HCT116 (cell line): ENCODE measurements at regions not wholly inside any gene's neighbourhood (a gene's known extent, or its start where the extent isn't known, plus 50 kb on each side); places are given as distances from the start of the nearest gene placed in this dataset.

ENCODE experiments used
- ATAC-seq: fragments of 200-7000 bp; cut with Tn5 transposase; 2 replicates; pipeline ENCODE4 v1.9.1; 2020; ENCODE audit warnings: mild to moderate bottlenecking, moderate library complexity
- BruUV-seq: library from RNA; stranded (reverse); fragments of 400-500 nt; replicated peaks from 2 replicates; lab custom pipeline; 2021; lab: Mats Ljungman, UMichigan
- CTCF ChIA-PET: fragments of 300-600 bp; sonication (Branson Sonifier 250); formaldehyde crosslinking; loops from one replicate; lab custom pipeline; 2021; ENCODE audit warnings: antibody characterized with exemption; lab: Charles Lee
- POLR2A ChIA-PET: fragments of 300-600, 350-600 bp; sonication (Branson Sonifier 250); formaldehyde crosslinking; loops from one replicate; lab custom pipeline; 2021; ENCODE audit warnings: antibody characterized with exemption; lab: Charles Lee
- RAD21 ChIA-PET, 2 experiments: fragments of 300-600 bp; sonication (Branson Sonifier 250); formaldehyde crosslinking; loops; one replicate each; lab custom pipeline; 2023; ENCODE audit warnings: low total read pairs in 2 of 2; ENCODE audit not compliant: uncharacterized antibody in 2 of 2, unreplicated experiment in 2 of 2, low non-redundant PET in 1 of 2; lab: Charles Lee
- DNase-seq: peaks from one replicate; pipeline ENCODE4 v3.0.0-alpha.2; 2010; ENCODE audit warnings: low read depth, low spot score
- H2AFZ ChIP-seq: fragments of 200-600 bp; shearing (Covaris generic), sonication (generic); 2 replicates; pipeline ENCODE4 v1.6.1; 2017; ENCODE audit warnings: low read depth, mixed run types, mixed read lengths, antibody characterized with exemption, low read length; ENCODE audit not compliant: poor library complexity, severe bottlenecking
- H3K27ac ChIP-seq: 2 replicates; pipeline ENCODE4 v1.5.1; 2012; ENCODE audit warnings: low read depth, low read length
- H3K27me3 ChIP-seq: fragments of 200-600 bp; sonication (generic); 2 replicates; pipeline ENCODE4 v1.6.1; 2016; ENCODE audit warnings: mixed run types, low read length, mixed read lengths; ENCODE audit not compliant: insufficient read depth
- H3K36me3 ChIP-seq, 2 experiments: fragments of 200-500 bp in 1 of 2; fragments of 200-600 bp in 1 of 2; sonication (Bioruptor generic) in 1 of 2; sonication (generic) in 1 of 2; 2 replicates each; pipeline versions ENCODE4 v1.5.1 to v1.6.1; 2014 to 2016; ENCODE audit warnings: low read length in 2 of 2, inconsistent platforms in 1 of 2, mixed read lengths in 1 of 2, mixed run types in 1 of 2; ENCODE audit not compliant: insufficient read depth in 2 of 2, control insufficient read depth in 1 of 2
- H3K4me1 ChIP-seq, 2 experiments: fragments of 200-600 bp in 1 of 2; sonication (generic) in 1 of 2; 2 replicates each; pipeline versions ENCODE4 v1.5.1 to v1.6.1; 2012 to 2017; ENCODE audit warnings: low read length in 2 of 2, inconsistent platforms in 1 of 2, mild to moderate bottlenecking in 1 of 2, mixed read lengths in 1 of 2, mixed run types in 1 of 2, moderate library complexity in 1 of 2; ENCODE audit not compliant: insufficient read depth in 2 of 2, control insufficient read depth in 1 of 2
- H3K4me2 ChIP-seq: fragments of 200-600 bp; sonication (generic); 2 replicates; pipeline ENCODE4 v1.6.1; 2017; ENCODE audit warnings: mixed run types, low read length, mixed read lengths
- H3K4me3 ChIP-seq, 2 experiments: fragments of 200-600 bp in 1 of 2; sonication (generic) in 1 of 2; replicated peaks in 1 of 2; 2 replicates each; pipeline ENCODE4 v1.5.1; 2011 to 2016; ENCODE audit warnings: low read length in 2 of 2, control low read depth in 1 of 2, low read depth in 1 of 2, mild to moderate bottlenecking in 1 of 2, mixed read lengths in 1 of 2, mixed run types in 1 of 2
- H3K79me2 ChIP-seq: fragments of 200-600 bp; sonication (generic); 2 replicates; pipeline ENCODE4 v1.6.1; 2017; ENCODE audit warnings: mild to moderate bottlenecking, mixed run types, low read length, moderate library complexity, mixed read lengths; ENCODE audit not compliant: insufficient read depth
- H3K9ac ChIP-seq: fragments of 200-600 bp; sonication (generic); 2 replicates; pipeline ENCODE4 v1.6.1; 2016; ENCODE audit warnings: low read length, mixed read lengths
- H3K9me2 ChIP-seq: fragments of 200-600 bp; sonication (generic), shearing (Covaris generic); 2 replicates; pipeline ENCODE4 v1.6.1; 2017; ENCODE audit warnings: mixed run types, mild to moderate bottlenecking, moderate library complexity; ENCODE audit not compliant: insufficient read depth
- H3K9me3 ChIP-seq, 2 experiments: fragments of 200-500 bp in 1 of 2; fragments of 200-600 bp in 1 of 2; sonication (Bioruptor generic) in 1 of 2; sonication (generic) in 1 of 2; 2 replicates each; pipeline ENCODE4 v1.6.1; 2014 to 2017; ENCODE audit warnings: low read length in 2 of 2, mixed read lengths in 2 of 2, inconsistent platforms in 1 of 2, low read depth in 1 of 2, mild to moderate bottlenecking in 1 of 2, mixed run types in 1 of 2, moderate library complexity in 1 of 2; ENCODE audit not compliant: control insufficient read depth in 1 of 2, insufficient read depth in 1 of 2
- H4K20me1 ChIP-seq: fragments of 200-600 bp; sonication (generic), shearing (Covaris generic); 2 replicates; pipeline ENCODE4 v1.6.1; 2017; ENCODE audit warnings: mixed run types, mild to moderate bottlenecking, moderate library complexity; ENCODE audit not compliant: insufficient read depth
- ATF3 ChIP-seq: IDR thresholded peaks from 2 replicates; pipeline ENCODE4 v1.6.1; 2012
- CBX3 ChIP-seq: IDR thresholded peaks from 2 replicates; pipeline ENCODE4 v1.6.1; 2012; ENCODE audit warnings: low read depth
- CTCF ChIP-seq, 3 experiments: fragments of 200-600 bp in 1 of 3; sonication (generic) in 1 of 3; IDR thresholded peaks in 2 of 3; conservative IDR thresholded peaks in 1 of 3; 2 replicates each; pipeline ENCODE4 v1.5.1; 2012 to 2017; ENCODE audit warnings: low read depth in 2 of 3, low read length in 2 of 3, antibody characterized with exemption in 1 of 3, borderline replicate concordance in 1 of 3, control low read depth in 1 of 3, mild to moderate bottlenecking in 1 of 3, mixed read lengths in 1 of 3, mixed run types in 1 of 3, moderate library complexity in 1 of 3; ENCODE audit not compliant: insufficient read depth in 1 of 3
- EGR1 ChIP-seq: IDR thresholded peaks from 2 replicates; pipeline ENCODE4 v1.6.1; 2012; ENCODE audit warnings: low read depth
- ELF1 ChIP-seq: IDR thresholded peaks from 2 replicates; pipeline ENCODE4 v1.6.1; 2012; ENCODE audit warnings: low read depth, borderline replicate concordance
- EZH2 ChIP-seq: fragments of 200-600 bp; sonication (generic); IDR thresholded peaks from 2 replicates; pipeline ENCODE4 v1.6.1; 2017; ENCODE audit warnings: antibody characterized with exemption, mixed run types
- EZH2phosphoT487 ChIP-seq: fragments of 200-600 bp; IDR thresholded peaks from 2 replicates; pipeline ENCODE4 v1.6.1; 2018; ENCODE audit warnings: antibody characterized with exemption, borderline replicate concordance
- MAX ChIP-seq: IDR thresholded peaks from 2 replicates; pipeline ENCODE4 v1.6.1; 2012
- POLR2A ChIP-seq: IDR thresholded peaks from 2 replicates; pipeline ENCODE4 v1.7.0; 2011; ENCODE audit warnings: borderline replicate concordance; ENCODE audit not compliant: insufficient read depth, insufficient read length; ENCODE audit errors: extremely low read depth
- POLR2AphosphoS5 ChIP-seq: IDR thresholded peaks from 2 replicates; pipeline ENCODE4 v1.6.1; 2011; ENCODE audit warnings: mild to moderate bottlenecking, low read depth, low read length, moderate library complexity
- RAD21 ChIP-seq: IDR thresholded peaks from 2 replicates; pipeline ENCODE4 v1.6.1; 2012; ENCODE audit warnings: low read depth, mild to moderate bottlenecking
- REST ChIP-seq: IDR thresholded peaks from 2 replicates; pipeline ENCODE4 v1.6.1; 2012; ENCODE audit warnings: low read depth
- SP1 ChIP-seq: IDR thresholded peaks from 2 replicates; pipeline ENCODE4 v1.6.1; 2012; ENCODE audit warnings: low read depth
- ZBTB33 ChIP-seq: IDR thresholded peaks from 2 replicates; pipeline ENCODE4 v1.6.1; 2011; ENCODE audit warnings: mild to moderate bottlenecking, low read length, moderate library complexity; ENCODE audit not compliant: insufficient replicate concordance; ENCODE audit errors: extremely low read depth
- ZFX ChIP-seq: fragments of 450-650 bp; IDR thresholded peaks from 2 replicates; pipeline ENCODE4 v1.6.1; 2017
- intact Hi-C: fragments of 100-400 bp; cut with micrococcal nuclease; formaldehyde crosslinking; loops from 2 replicates; pipeline ENCODE4 v1.10.0; 2022

GRCh38 chr12:91894911-91895310, 250.7 kb downstream of the BTG1 start:
- no TSS peak for BruUV-seq
- CTCF ChIA-PET = no interaction called here

More at GRCh38 chr12:91894911-91895310, 250.7 kb downstream of the BTG1 start:
- ChIA-PET RAD21 (no interaction called here), POLR2A (no interaction called here)
- TF ChIP-seq ZBTB33 = no peak
- no peak for TF ChIP-seq ZFX
- TF ChIP-seq CTCF (IDR thresholded peaks at IDR 0.05 in 2 of 3, conservative IDR thresholded peaks at IDR 0.05 in 1 of 3; ENCODE audit: borderline replicate concordance in 1 of 3, insufficient read depth in 1 of 3, low read depth in 2 of 3, low read length in 2 of 3) = no peak
- TF ChIP-seq POLR2AphosphoS5 = no peak
- TF ChIP-seq EGR1 = no peak
- TF ChIP-seq MAX = no peak
- TF ChIP-seq CBX3 = no peak
- TF ChIP-seq EZH2 = no peak
- no peak for TF ChIP-seq REST
- no peak for TF ChIP-seq POLR2A
- no peak for TF ChIP-seq RAD21
- no peak for TF ChIP-seq SP1
- TF ChIP-seq EZH2phosphoT487 = no peak
- no peak for TF ChIP-seq ELF1
- TF ChIP-seq ATF3 = no peak
- H3K9me3 ChIP-seq = no peaks in the 10 kb centered on the region
- no peaks in the 10 kb centered on the region for H3K9me2 ChIP-seq
- no peaks in the 10 kb centered on the region for H3K4me1 ChIP-seq
- no peak for ATAC-seq
- no peaks in the 10 kb centered on the region for H3K27me3 ChIP-seq
- no peak overlapping the region for H2AFZ ChIP-seq
- DNase-seq = no peak
- H3K27ac ChIP-seq = no peak overlapping the region
- H3K4me2 ChIP-seq = no peak overlapping the region
- no peaks in the 10 kb centered on the region for H3K79me2 ChIP-seq
- intact Hi-C loops = no loop called here
- no peak overlapping the region for H3K9ac ChIP-seq
- H3K36me3 ChIP-seq = no peaks in the 10 kb centered on the region
- H3K4me3 ChIP-seq = no peak overlapping the region
- H4K20me1 ChIP-seq = no peaks in the 10 kb centered on the region
